Right kidney (tissue), 1 donor: ENCODE measurements at regions not wholly inside any gene's neighbourhood (a gene's known extent, or its start where the extent isn't known, plus 50 kb on each side); places are given as distances from the start of the nearest gene placed in this dataset.

ENCODE experiments used
- DNase-seq: peaks from one replicate; pipeline ENCODE4 v3.0.0-alpha.2; 2016

DNA sequence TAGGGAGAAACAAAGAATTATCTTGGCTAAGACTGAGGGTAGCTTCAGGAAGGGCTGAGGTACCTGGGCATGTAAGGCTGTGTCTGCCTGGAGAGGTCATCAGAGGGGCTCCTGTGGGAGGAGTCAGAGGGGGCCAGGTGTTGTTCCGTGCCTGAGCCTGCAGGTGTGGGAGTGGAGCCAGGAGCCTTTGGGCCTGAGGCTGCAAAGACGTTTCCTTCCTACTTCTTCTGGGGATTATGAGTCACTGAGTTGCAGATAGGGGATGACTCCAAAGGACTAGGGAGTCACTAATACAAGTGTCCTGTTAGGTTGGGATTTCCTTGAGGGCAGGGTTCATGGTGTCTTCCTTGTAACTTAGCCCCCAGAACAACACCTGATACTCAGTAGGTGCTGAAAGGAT, 391.1 kb downstream of the ARHGEF28 start:
- DNase-seq: no peak

DNA sequence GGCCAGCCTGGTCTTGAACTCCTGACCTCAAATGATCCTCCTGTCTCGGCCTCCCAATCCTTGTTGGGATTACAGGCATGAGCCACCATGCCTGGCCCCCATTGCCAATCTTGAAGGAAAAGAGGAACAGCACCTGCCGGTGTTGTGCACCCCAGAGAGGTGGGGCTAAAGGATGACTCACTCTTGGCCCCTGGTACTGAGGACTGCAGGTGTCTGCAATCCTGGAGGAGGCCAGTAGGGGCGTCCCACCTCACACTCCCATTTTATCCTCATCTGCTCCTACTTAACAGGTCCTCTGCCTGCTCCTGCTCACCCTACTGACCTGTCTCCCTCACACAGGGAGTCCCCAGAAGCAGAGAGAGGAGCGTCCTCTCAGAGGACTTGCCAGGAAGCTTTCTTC, 390.4 kb downstream of the ARHGEF28 start:
- no peak for DNase-seq

DNA sequence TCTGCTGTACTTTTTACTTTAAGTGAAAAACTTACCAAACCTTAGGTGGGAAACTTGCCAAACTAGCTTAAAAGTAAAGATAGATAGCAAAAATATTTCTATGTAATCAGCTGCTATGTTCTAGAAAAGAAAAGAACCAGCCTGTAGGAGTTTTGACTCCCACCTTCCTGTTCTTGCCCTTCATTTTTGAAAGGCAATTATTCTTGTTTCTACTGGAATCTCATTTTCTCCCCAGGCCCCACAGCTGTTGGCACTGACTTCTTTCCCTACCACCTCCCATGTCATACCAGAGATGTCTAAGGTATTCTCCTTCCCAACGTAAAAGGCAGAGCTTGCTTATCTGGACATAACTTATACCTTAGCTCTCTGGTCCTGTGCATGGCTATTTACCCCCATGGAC, 389.7 kb downstream of the ARHGEF28 start:
- no peak for DNase-seq

DNA sequence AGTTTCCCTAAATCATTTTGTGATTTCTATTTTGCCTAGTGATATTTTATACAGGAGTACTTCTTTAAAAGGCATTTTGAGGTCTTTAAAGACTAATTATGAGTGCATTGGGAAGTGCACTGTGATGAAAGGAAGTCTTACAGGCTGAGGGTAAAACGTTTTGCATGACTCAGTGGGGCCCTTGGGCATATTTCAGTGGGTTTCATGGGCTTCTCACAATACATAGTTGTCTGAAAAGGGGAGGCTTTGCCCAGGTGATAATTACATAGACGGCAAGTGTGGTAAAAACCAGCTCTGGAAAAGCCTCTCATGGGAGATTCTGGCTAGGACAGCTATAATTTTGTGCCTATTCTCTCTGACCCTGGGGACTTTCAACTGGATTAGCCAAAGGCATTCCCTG, 387.2 kb downstream of the ARHGEF28 start:
- DNase-seq: no peak

DNA sequence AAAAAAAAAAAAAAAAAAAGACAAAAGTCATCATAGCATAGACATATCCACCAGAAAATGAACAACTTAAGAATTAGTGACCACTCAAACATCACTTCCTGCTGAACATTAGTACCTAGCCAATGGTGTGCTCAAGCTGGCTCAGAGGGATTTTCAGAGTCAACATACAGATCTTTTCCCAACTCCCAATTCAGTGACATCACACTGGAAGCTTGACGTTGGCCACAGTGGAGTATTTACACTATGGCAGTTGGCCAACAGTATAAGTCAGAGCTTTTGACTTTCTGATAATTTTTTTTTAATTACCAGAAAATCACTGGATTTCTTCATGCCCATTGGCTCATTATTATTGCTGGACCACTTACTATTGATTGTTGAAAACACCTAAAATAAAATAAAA, 383.5 kb downstream of the ARHGEF28 start:
- no peak for DNase-seq

DNA sequence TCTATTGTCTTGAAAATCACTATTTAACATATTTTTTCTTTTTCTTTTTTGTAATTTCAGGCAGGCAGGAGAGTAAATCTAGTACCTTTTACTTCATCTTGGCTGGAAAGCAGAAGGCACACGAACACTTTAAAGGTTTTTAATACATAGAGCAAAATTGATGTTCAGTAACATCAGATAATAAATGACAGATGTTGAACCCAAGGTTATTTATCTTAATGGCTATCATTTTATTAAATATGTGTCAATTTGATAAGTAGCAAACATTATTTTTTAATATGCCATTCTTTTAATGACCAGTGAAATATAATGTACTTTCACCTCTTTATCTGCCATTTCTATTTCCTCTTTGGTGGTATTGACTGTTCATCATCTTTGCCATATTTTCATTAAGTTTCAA, 381.2 kb downstream of the ARHGEF28 start:
- DNase-seq: no peak

DNA sequence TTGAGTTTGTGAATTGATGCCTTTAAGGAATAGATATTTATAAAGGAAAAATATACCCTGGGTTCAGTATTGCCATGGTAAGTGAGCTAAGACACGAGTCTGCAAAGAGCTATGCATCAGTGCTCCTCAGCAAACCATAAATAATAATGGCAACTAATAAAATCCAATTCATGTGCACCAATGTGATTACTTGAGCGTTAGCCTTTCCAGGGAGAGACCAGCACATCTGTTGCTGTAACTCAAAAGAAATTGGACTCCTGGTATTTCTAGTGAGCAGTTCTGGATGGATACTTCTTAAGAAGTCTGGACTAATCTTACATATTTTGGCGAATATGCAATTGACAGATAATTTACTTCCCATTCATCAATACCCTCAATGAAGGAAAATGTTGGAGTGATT, 373.3 kb downstream of the ARHGEF28 start:
- DNase-seq: no peak

DNA sequence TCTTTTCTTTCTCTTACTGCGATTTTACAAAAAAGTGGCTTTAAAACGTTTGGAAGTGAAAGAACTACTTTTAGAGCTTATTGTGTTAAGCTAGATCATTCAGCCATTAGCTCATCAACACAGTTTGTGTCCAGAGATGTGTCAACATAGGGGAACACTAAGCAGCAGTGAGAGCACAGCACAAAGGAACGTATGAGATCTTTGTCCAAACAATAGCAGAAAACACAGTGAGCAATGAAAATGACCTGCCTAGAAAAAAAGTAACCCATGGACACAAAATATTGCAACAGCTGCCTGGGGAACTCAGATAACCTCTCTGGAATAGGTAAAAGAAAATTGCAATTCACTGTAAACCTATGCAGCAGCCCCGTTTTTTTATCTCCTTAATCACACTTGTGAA, 372.5 kb downstream of the ARHGEF28 start:
- DNase-seq: no peak

DNA sequence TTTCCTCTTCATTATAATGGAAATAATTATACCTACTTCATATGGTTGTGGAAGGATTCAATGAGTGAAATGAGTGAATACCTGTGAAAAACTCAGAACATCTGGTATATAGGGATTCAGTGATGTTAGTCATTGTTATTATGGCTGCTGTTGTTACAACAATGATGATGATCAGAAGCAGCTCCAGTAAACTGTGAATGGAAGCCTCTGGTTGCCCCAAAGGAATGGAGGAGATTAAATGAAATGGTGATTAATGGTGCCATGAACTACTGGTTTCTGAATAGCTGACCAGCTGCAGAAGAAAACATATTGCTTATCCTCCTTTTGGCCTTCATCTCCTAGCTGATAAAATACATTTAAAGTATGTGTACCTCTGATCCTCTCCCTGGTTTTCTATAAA, 372.0 kb downstream of the ARHGEF28 start:
- no peak for DNase-seq

DNA sequence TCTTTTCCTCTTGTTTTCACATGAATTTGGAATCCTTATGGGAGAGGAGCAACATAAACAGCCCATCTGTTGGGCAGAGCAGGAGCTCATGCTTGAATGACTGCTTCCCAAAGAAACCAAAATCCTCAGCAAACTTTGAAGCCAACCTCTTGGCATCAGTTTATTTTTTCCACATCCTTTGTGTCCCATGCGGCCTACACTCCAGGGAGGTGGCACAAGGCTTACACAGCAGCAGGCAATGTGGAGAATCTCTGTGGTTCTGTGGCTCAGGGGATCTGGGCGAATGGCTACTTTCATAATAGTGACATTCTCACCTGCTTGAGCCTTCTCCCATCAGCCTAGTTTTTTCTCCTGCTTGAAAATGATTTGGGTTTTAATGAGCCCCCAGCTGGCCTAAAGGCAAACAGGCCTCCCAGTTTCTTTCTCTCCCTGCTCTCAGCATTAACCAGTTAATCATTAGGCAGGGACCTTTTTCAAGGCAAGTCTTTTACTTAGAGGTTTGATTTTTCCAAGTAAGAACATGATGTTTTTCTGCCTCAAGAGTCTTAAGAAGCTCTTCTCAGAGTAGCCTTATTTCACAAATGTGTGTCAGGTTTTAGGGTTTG, 370.3 kb downstream of the ARHGEF28 start:
- peak; percentile 31 for DNase-seq

DNA sequence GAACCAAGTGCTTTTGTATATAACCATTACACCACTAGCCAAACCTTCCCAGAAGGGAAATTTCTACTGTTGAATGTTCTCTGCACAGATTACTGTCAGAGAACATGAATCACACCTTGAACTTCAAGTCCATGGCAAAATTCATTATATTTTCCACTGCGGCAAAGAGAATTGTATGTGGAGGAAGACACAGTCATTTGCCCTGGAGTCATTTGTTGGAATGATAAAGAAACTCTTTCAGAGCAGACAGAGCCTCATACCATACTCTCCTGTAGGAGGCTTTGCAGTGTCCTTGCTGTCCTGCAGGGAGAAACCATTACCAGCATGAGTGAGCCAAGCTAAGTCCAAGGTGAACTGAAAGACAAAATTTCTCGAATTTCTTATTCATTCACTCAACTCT, 369.0 kb downstream of the ARHGEF28 start:
- no peak for DNase-seq
